Gastroesophageal sphincter (tissue), 4 donors: ENCODE measurements at regions not wholly inside any gene's neighbourhood (a gene's known extent, or its start where the extent isn't known, plus 50 kb on each side); places are given as distances from the start of the nearest gene placed in this dataset.
"Not testable (repeated sequence)": the region's sequence is repeated elsewhere in the genome, so short reads cannot be mapped to it uniquely, and the experiment has no call there.

Source experiments
- ATAC-seq: fragments of 150-250 bp; one replicate; pipeline ENCODE4 v1.9.1; 2016; ENCODE audit warnings: mild to moderate bottlenecking, moderate library complexity
- H3K27ac ChIP-seq, 4 donors: fragments of 200-600 bp; sonication (generic) in 3 of 4; 1 replicate in 3 of 4; 2 replicates in 1 of 4; pipeline ENCODE4 v1.5.1; 2016 to 2019
- H3K27me3 ChIP-seq: fragments of 200-600 bp; sonication (generic); one replicate; pipeline ENCODE4 v1.5.1; 2019
- H3K36me3 ChIP-seq, 2 donors: fragments of 200-600 bp; sonication (generic); one replicate each; pipeline ENCODE4 v1.5.1; 2019; ENCODE audit warnings: control low read depth in 1 of 2
- H3K4me1 ChIP-seq, 3 donors: fragments of 200-600 bp; sonication (generic); 1 replicate in 2 of 3; 2 replicates in 1 of 3; pipeline ENCODE4 v1.5.1; 2016 to 2019; ENCODE audit warnings: control low read depth in 2 of 3
- H3K4me3 ChIP-seq, 2 donors: fragments of 200-600 bp; sonication (generic); one replicate each; pipeline ENCODE4 v1.5.1; 2019; ENCODE audit warnings: mild to moderate bottlenecking in 1 of 2, moderate library complexity in 1 of 2
- H3K9me3 ChIP-seq, 3 donors: fragments of 200-600 bp; sonication (generic); one replicate each; pipeline ENCODE4 v1.5.1; 2017 to 2019; ENCODE audit warnings: control low read depth in 2 of 3
- CTCF ChIP-seq, 4 experiments: fragments of 200-600 bp in 2 of 4; fragments of 450-650 bp in 2 of 4; sonication (generic) in 1 of 4; IDR thresholded peaks; one replicate each; pipeline ENCODE4 v1.5.1; 2017 to 2019; ENCODE audit warnings: antibody characterized with exemption in 4 of 4, mild to moderate bottlenecking in 2 of 4, moderate library complexity in 2 of 4
- EP300 ChIP-seq: sonication (generic); formaldehyde crosslinking; IDR thresholded peaks from one replicate; pipeline ENCODE4 v1.6.1; 2017; ENCODE audit warnings: antibody characterized with exemption, mild to moderate bottlenecking
- POLR2A ChIP-seq, 2 donors: fragments of 450-650 bp; IDR thresholded peaks; one replicate each; pipeline ENCODE4 v1.6.1; 2017; ENCODE audit warnings: antibody characterized with exemption in 2 of 2, mild to moderate bottlenecking in 2 of 2, moderate library complexity in 1 of 2
- POLR2AphosphoS5 ChIP-seq: sonication (generic); formaldehyde crosslinking; IDR thresholded peaks from one replicate; pipeline ENCODE4 v1.6.1; 2017; ENCODE audit warnings: antibody characterized with exemption
- WGBS, 2 donors: methylation state at CpG; one replicate each; pipeline ENCODE4 v1.1.5; 2018; ENCODE audit warnings: low coverage in 1 of 2; 5-methylcytosine and 5-hydroxymethylcytosine counted together

GRCh38 chr12:87406926-87407325, 622.3 kb downstream of the C12orf50 start:
- no peaks in the 10 kb centered on the region for H3K36me3 ChIP-seq
- no peak overlapping the region for H3K4me3 ChIP-seq
- 5 to 30% methylated on average over 1 of the region's 1 CpG for WGBS, 2 donors
- H3K9me3 ChIP-seq: no peaks in the 10 kb centered on the region
- TF ChIP-seq EP300 (no peak), CTCF (IDR thresholded peaks at IDR 0.05) (no peak), POLR2A (IDR thresholded peaks at IDR 0.05) (no peak), POLR2AphosphoS5 (no peak)
- no peak for ATAC-seq
- H3K4me1 ChIP-seq: no peaks in the 10 kb centered on the region
- no peak overlapping the region for H3K27ac ChIP-seq
- no peaks in the 10 kb centered on the region for H3K27me3 ChIP-seq

- no peak overlapping the region for H3K27ac ChIP-seq
- H3K4me3 ChIP-seq: no peak overlapping the region
- H3K36me3 ChIP-seq: no peaks in the 10 kb centered on the region
- H3K27me3 ChIP-seq: no peaks in the 10 kb centered on the region
- TF ChIP-seq POLR2AphosphoS5 (no peak), POLR2A (IDR thresholded peaks at IDR 0.05) (no peak), CTCF (IDR thresholded peaks at IDR 0.05) (no peak), EP300 (no peak)
- H3K9me3 ChIP-seq: no peaks in the 10 kb centered on the region
- ATAC-seq: no peak
- no peaks in the 10 kb centered on the region for H3K4me1 ChIP-seq
Measured at GRCh38 chr12:87405918-87406317, 623.3 kb downstream of the C12orf50 start.

- not testable (repeated sequence) for H3K4me3 ChIP-seq, H3K27ac ChIP-seq, H3K4me1 ChIP-seq, H3K36me3 ChIP-seq, ATAC-seq, H3K27me3 ChIP-seq
- 100% methylated on average over 1 of the region's 4 CpGs; no CpG with 5 or more reads in 1 of the 2 donors for WGBS, 2 donors
- peaks cover 0 to 13% (median 0%) of the 10 kb centered on the region in 3 donors for H3K9me3 ChIP-seq
Measured at GRCh38 chr12:87394168-87394567, 635.0 kb downstream of the C12orf50 start.

- TF ChIP-seq CTCF (IDR thresholded peaks at IDR 0.05) (no peak), EP300 (no peak), POLR2A (IDR thresholded peaks at IDR 0.05) (no peak), POLR2AphosphoS5 (no peak)
- WGBS, 2 donors: 17 to 27% methylated on average over 3 of the region's 3 CpGs
Measured at GRCh38 chr12:87388376-87388775, 640.8 kb downstream of the C12orf50 start.

GRCh38 chr12:87385322-87385721, 643.9 kb downstream of the C12orf50 start:
- Histone ChIP-seq H3K4me3 (no peak overlapping the region), H3K36me3 (no peaks in the 10 kb centered on the region), H3K27ac (no peak overlapping the region), H3K9me3 (no peaks in the 10 kb centered on the region), H3K27me3 (no peaks in the 10 kb centered on the region), H3K4me1 (no peaks in the 10 kb centered on the region)
- TF ChIP-seq CTCF (IDR thresholded peaks at IDR 0.05): no peak
- TF ChIP-seq POLR2A (IDR thresholded peaks at IDR 0.05): no peak
- no peak for TF ChIP-seq POLR2AphosphoS5
- no peak for TF ChIP-seq EP300
- ATAC-seq: no peak

More at GRCh38 chr12:87388376-87388775, 640.8 kb downstream of the C12orf50 start:
- ATAC-seq: no peak
- no peaks in the 10 kb centered on the region for H3K27me3 ChIP-seq
- no peaks in the 10 kb centered on the region for H3K4me1 ChIP-seq
- H3K27ac ChIP-seq: no peak overlapping the region
- H3K9me3 ChIP-seq: no peaks in the 10 kb centered on the region
- H3K4me3 ChIP-seq: no peak overlapping the region
- H3K36me3 ChIP-seq: no peaks in the 10 kb centered on the region

- Histone ChIP-seq H3K4me3 (no peak overlapping the region), H3K27ac (no peak overlapping the region), H3K9me3 (no peaks in the 10 kb centered on the region), H3K4me1 (no peaks in the 10 kb centered on the region), H3K36me3 (no peaks in the 10 kb centered on the region), H3K27me3 (no peaks in the 10 kb centered on the region)
- TF ChIP-seq EP300 (no peak), POLR2AphosphoS5 (no peak), POLR2A (IDR thresholded peaks at IDR 0.05) (no peak), CTCF (IDR thresholded peaks at IDR 0.05) (no peak)
- WGBS, 2 donors: 68 to 73% methylated on average over 2 to 3 of the region's 3 CpGs
- no peak for ATAC-seq
Measured at GRCh38 chr12:87384226-87384625, 645.0 kb downstream of the C12orf50 start.
